Esophagus muscularis mucosa (tissue), 4 donors: ENCODE measurements at regions not wholly inside any gene's neighbourhood (a gene's known extent, or its start where the extent isn't known, plus 50 kb on each side); places are given as distances from the start of the nearest gene placed in this dataset.

ENCODE experiments used
- DNase-seq: peaks from one replicate; pipeline ENCODE4 v3.0.0-alpha.2; 2017; ENCODE audit errors: extremely low spot score
- H3K27ac ChIP-seq, 4 donors: fragments of 200-600 bp; sonication (generic); replicated peaks in 1 of 4; 1 replicate in 3 of 4; 2 replicates in 1 of 4; pipeline ENCODE4 v1.5.1; 2016 to 2019; ENCODE audit warnings: mild to moderate bottlenecking in 1 of 4
- H3K27me3 ChIP-seq, 4 donors: fragments of 200-600 bp; sonication (generic); one replicate each; pipeline versions ENCODE4 v1.5.1 to v1.6.0; 2016 to 2019
- H3K36me3 ChIP-seq, 4 donors: fragments of 200-600 bp; sonication (generic); one replicate each; pipeline ENCODE4 v1.5.1; 2016 to 2019
- H3K4me1 ChIP-seq, 4 donors: fragments of 200-600 bp; sonication (generic); one replicate each; pipeline ENCODE4 v1.5.1; 2016 to 2019
- H3K4me3 ChIP-seq, 4 donors: fragments of 200-600 bp; sonication (generic); 1 replicate in 2 of 4; 2 replicates in 2 of 4; pipeline ENCODE4 v1.5.1; 2016 to 2019; ENCODE audit warnings: mild to moderate bottlenecking in 4 of 4, moderate library complexity in 1 of 4
- H3K9me3 ChIP-seq, 4 donors: fragments of 200-600 bp; sonication (generic); 1 replicate in 3 of 4; 2 replicates in 1 of 4; pipeline ENCODE4 v1.5.1; 2016 to 2019
- EP300 ChIP-seq: sonication (generic); formaldehyde crosslinking; IDR thresholded peaks from one replicate; pipeline ENCODE4 v1.6.1; 2017; ENCODE audit warnings: antibody characterized with exemption
- POLR2A ChIP-seq: fragments of 450-650 bp; IDR thresholded peaks from one replicate; pipeline ENCODE4 v1.6.1; 2017; ENCODE audit warnings: antibody characterized with exemption, moderate library complexity, mild to moderate bottlenecking, low read depth
- POLR2AphosphoS5 ChIP-seq, 2 donors: sonication (generic); formaldehyde crosslinking; IDR thresholded peaks; one replicate each; pipeline ENCODE4 v1.6.1; 2017; ENCODE audit warnings: antibody characterized with exemption in 2 of 2
- WGBS: methylation state at CpG from one replicate; pipeline ENCODE4 v1.1.5; 2018; 5-methylcytosine and 5-hydroxymethylcytosine counted together
- intact Hi-C: fragments of 100-400 bp; cut with DNase I; formaldehyde crosslinking; loops from one replicate; pipeline ENCODE4 v1.15.1; 2023
- TF ChIP-seq, protein P1 (sequence below), 3 experiments: fragments of 200-600 bp in 2 of 3; fragments of 450-650 bp in 1 of 3; sonication (generic) in 2 of 3; IDR thresholded peaks; one replicate each; pipeline ENCODE4 v1.5.1; 2017 to 2019; ENCODE audit warnings: antibody characterized with exemption in 3 of 3, mild to moderate bottlenecking in 2 of 3, moderate library complexity in 1 of 3

- H3K27me3 ChIP-seq = no peaks in the 10 kb centered on the region
- TF ChIP-seq POLR2AphosphoS5 (IDR thresholded peaks at IDR 0.05) (no peak), EP300 (no peak), POLR2A (no peak)
- TF ChIP-seq, protein P1, sequence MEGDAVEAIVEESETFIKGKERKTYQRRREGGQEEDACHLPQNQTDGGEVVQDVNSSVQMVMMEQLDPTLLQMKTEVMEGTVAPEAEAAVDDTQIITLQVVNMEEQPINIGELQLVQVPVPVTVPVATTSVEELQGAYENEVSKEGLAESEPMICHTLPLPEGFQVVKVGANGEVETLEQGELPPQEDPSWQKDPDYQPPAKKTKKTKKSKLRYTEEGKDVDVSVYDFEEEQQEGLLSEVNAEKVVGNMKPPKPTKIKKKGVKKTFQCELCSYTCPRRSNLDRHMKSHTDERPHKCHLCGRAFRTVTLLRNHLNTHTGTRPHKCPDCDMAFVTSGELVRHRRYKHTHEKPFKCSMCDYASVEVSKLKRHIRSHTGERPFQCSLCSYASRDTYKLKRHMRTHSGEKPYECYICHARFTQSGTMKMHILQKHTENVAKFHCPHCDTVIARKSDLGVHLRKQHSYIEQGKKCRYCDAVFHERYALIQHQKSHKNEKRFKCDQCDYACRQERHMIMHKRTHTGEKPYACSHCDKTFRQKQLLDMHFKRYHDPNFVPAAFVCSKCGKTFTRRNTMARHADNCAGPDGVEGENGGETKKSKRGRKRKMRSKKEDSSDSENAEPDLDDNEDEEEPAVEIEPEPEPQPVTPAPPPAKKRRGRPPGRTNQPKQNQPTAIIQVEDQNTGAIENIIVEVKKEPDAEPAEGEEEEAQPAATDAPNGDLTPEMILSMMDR (IDR thresholded peaks at IDR 0.05) = no peak
- H3K36me3 ChIP-seq = no peaks in the 10 kb centered on the region
- H3K27ac ChIP-seq = no peak overlapping the region
- no peaks in the 10 kb centered on the region for H3K9me3 ChIP-seq
- DNase-seq = no peak
- intact Hi-C loops = no loop called here
- H3K4me3 ChIP-seq = no peak overlapping the region
- 88% methylated on average over 1 of the region's 1 CpG for WGBS
- H3K4me1 ChIP-seq = no peaks in the 10 kb centered on the region
These were observed 97.3 kb upstream of the NAMPT start for GRCh38 chr7:106382129-106382528.

- Histone ChIP-seq H3K4me1 (no peaks in the 10 kb centered on the region), H3K27ac (no peak overlapping the region), H3K9me3 (no peaks in the 10 kb centered on the region), H3K36me3 (no peaks in the 10 kb centered on the region), H3K27me3 (no peaks in the 10 kb centered on the region), H3K4me3 (no peak overlapping the region)
- no peak for DNase-seq
- TF ChIP-seq EP300 = no peak
- TF ChIP-seq, protein P1 (IDR thresholded peaks at IDR 0.05) = no peak
- intact Hi-C loops = no loop called here
- 44% methylated on average over 2 of the region's 2 CpGs for WGBS
These were observed 96.5 kb upstream of the NAMPT start for GRCh38 chr7:106381252-106381651.

GRCh38 chr7:106377847-106378361 is 93.1 kb upstream of the NAMPT start:
- H3K36me3 ChIP-seq = no peaks in the 10 kb centered on the region
- no peak for DNase-seq
- no peak overlapping the region for H3K27ac ChIP-seq
- intact Hi-C loops = no loop called here
- 91% methylated on average over 3 of the region's 3 CpGs for WGBS
- peaks cover 0 to under 1% (median 0%) of the 10 kb centered on the region in 4 donors for H3K4me1 ChIP-seq
- no peaks in the 10 kb centered on the region for H3K27me3 ChIP-seq
- TF ChIP-seq POLR2A (no peak), POLR2AphosphoS5 (IDR thresholded peaks at IDR 0.05) (no peak), EP300 (no peak)
- TF ChIP-seq, protein P1 (IDR thresholded peaks at IDR 0.05) = no peak
- H3K4me3 ChIP-seq = no peak overlapping the region
- no peaks in the 10 kb centered on the region for H3K9me3 ChIP-seq

GRCh38 chr7:106376026-106376799 is 91.4 kb upstream of the NAMPT start:
- 87% methylated on average over 3 of the region's 3 CpGs for WGBS
- no peak overlapping the region for H3K27ac ChIP-seq
- H3K4me1 ChIP-seq = peaks cover 0 to 4% (median 0%) of the 10 kb centered on the region in 4 donors
- no peaks in the 10 kb centered on the region for H3K27me3 ChIP-seq
- TF ChIP-seq POLR2A = no peak
- TF ChIP-seq, protein P1 (IDR thresholded peaks at IDR 0.05) = no peak
- no peak for DNase-seq
- H3K4me3 ChIP-seq = no peak overlapping the region
- intact Hi-C loops = no loop called here
- H3K9me3 ChIP-seq = no peaks in the 10 kb centered on the region
- no peaks in the 10 kb centered on the region for H3K36me3 ChIP-seq

DNA sequence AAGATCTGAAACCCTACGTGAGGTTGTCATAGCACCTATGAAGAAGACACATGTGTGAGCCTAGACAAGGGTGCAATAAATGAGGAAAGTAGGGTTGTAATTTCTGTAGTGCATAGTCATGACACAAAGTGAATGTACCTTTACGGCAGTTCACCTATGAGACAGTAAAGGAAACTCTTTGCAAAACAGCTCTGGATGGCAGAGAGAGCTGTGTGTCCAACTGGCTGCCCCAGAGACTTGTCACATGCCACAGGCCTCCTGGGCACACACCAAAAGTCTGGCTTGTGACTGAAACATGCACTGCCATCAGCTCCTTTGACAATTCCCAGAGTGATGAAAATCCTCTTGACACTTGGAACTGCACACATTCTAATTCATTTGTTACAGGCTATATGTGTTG is 90.7 kb upstream of the NAMPT start:
- DNase-seq = no peak
- no peak overlapping the region for H3K4me3 ChIP-seq
- no peak for TF ChIP-seq POLR2A
- no peak for TF ChIP-seq EP300
- TF ChIP-seq, protein P1 (IDR thresholded peaks at IDR 0.05) = no peak
- no peak for TF ChIP-seq POLR2AphosphoS5 (IDR thresholded peaks at IDR 0.05)

More for the DNA sequence above, 90.7 kb upstream of the NAMPT start:
- Histone ChIP-seq H3K36me3 (no peaks in the 10 kb centered on the region), H3K27ac (no peak overlapping the region), H3K27me3 (no peaks in the 10 kb centered on the region), H3K4me1 (peaks cover 0 to 4% (median 0%) of the 10 kb centered on the region in 4 donors), H3K9me3 (no peaks in the 10 kb centered on the region)
- WGBS = 84% methylated on average over 2 of the region's 2 CpGs
- intact Hi-C loops = no loop called here
